CD4-positive, alpha-beta T cell (primary cell): ENCODE measurements at regions not wholly inside any gene's neighbourhood (a gene's known extent, or its start where the extent isn't known, plus 50 kb on each side); places are given as distances from the start of the nearest gene placed in this dataset.

Experiments
- ATAC-seq: fragments of 200-7000 bp; cut with Tn5 transposase; one replicate; pipeline ENCODE4 v1.10.0; 2022; ENCODE audit warnings: mild to moderate bottlenecking; ENCODE audit not compliant: poor library complexity
- CTCF ChIA-PET: fragments of 350-600 bp; sonication (Branson Sonifier 250); formaldehyde crosslinking; loops from one replicate; lab custom pipeline; 2021; ENCODE audit warnings: antibody characterized with exemption, inconsistent platforms; lab: Charles Lee
- POLR2A ChIA-PET: fragments of 350-600 bp; sonication (Branson Sonifier 250); formaldehyde crosslinking; loops from one replicate; lab custom pipeline; 2021; ENCODE audit warnings: antibody characterized with exemption, inconsistent platforms; lab: Charles Lee
- DNase-seq, 14 experiments: peaks; one replicate each; pipeline ENCODE4 v3.0.0-alpha.2; 2013 to 2020; ENCODE audit warnings: mixed read lengths in 2 of 14
- H3K27ac ChIP-seq, 2 donors: one replicate each; pipeline versions ENCODE4 v1.5.1 to v1.7.0; 2013; ENCODE audit warnings: low read length in 2 of 2, low read depth in 1 of 2, mild to moderate bottlenecking in 1 of 2
- H3K27me3 ChIP-seq, 2 experiments: 1 replicate in 1 of 2; 2 replicates in 1 of 2; pipeline versions ENCODE4 v1.6.1 to v1.7.0; 2013; ENCODE audit warnings: low read length in 2 of 2, control low read depth in 1 of 2, mild to moderate bottlenecking in 1 of 2, moderate library complexity in 1 of 2; ENCODE audit not compliant: insufficient read depth in 2 of 2, control insufficient read depth in 1 of 2
- H3K36me3 ChIP-seq: one replicate; pipeline ENCODE4 v1.6.1; 2013; ENCODE audit warnings: low read length, control low read depth; ENCODE audit not compliant: insufficient read depth
- H3K4me1 ChIP-seq: one replicate; pipeline ENCODE4 v1.6.1; 2013; ENCODE audit warnings: low read length, control low read depth; ENCODE audit not compliant: insufficient read depth
- H3K4me3 ChIP-seq: one replicate; pipeline ENCODE4 v1.5.1; 2013; ENCODE audit warnings: mild to moderate bottlenecking, low read length, moderate library complexity
- H3K9me3 ChIP-seq, 2 experiments: 1 replicate in 1 of 2; 2 replicates in 1 of 2; pipeline versions ENCODE4 v1.6.1 to v1.7.0; 2013; ENCODE audit warnings: low read length in 2 of 2, mild to moderate bottlenecking in 2 of 2, control low read depth in 1 of 2, moderate library complexity in 1 of 2; ENCODE audit not compliant: control insufficient read depth in 1 of 2, insufficient read depth in 1 of 2
- H3K27ac Mint-ChIP-seq: one replicate; pipeline ENCODE4 v1.8.0; 2020; ENCODE audit warnings: mixed read lengths
- H3K27me3 Mint-ChIP-seq: one replicate; pipeline ENCODE4 v1.8.0; 2021; ENCODE audit warnings: mixed read lengths
- H3K36me3 Mint-ChIP-seq: one replicate; pipeline ENCODE4 v1.8.0; 2021; ENCODE audit warnings: low read depth, mixed read lengths
- H3K4me1 Mint-ChIP-seq: one replicate; pipeline ENCODE4 v1.8.0; 2021; ENCODE audit warnings: low read depth, mixed read lengths
- H3K4me3 Mint-ChIP-seq: one replicate; pipeline ENCODE4 v1.8.0; 2020; ENCODE audit warnings: mild to moderate bottlenecking, mixed read lengths
- H3K9me3 Mint-ChIP-seq: one replicate; pipeline ENCODE4 v1.8.0; 2020; ENCODE audit warnings: mixed read lengths
- intact Hi-C, 2 experiments: fragments of 100-400 bp; cut with DNase I in 1 of 2; cut with micrococcal nuclease in 1 of 2; formaldehyde crosslinking; loops; one replicate each; pipeline versions ENCODE4 v1.15.1 to v1.9.0; 2023 to 2025; cut with DNase I, micrococcal nuclease
- TF ChIP-seq, protein P1 (sequence below): fragments of 200-600 bp; IDR thresholded peaks from one replicate; pipeline ENCODE4 v1.8.0; 2022; ENCODE audit warnings: antibody characterized with exemption, mild to moderate bottlenecking

DNA sequence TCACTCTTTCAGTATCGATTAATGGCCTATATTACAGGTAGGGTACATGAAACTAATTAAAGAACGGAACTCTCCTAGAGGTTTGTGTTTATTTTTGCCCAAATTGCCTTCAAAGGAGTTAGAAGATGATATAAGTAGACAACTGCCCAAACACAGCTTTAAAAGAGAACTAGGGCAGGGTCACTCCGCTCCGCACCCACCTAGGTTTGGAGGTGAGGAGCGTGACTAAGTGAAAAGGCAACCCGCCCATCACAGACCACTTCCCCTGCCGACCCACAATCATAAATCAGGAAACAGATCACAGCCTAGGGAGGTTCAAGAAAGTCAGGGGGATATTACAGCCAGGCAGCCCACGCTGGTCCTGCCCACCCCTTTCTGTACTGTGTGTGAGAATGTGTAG lies 166.7 kb downstream of the C1D start:
- H3K9me3 ChIP-seq = no peaks in the 10 kb centered on the region
- intact Hi-C loops = no loop called here
- Mint-ChIP-seq H3K27me3 (peaks cover 15% of the 10 kb centered on the region), H3K4me3 (no peak overlapping the region), H3K27ac (no peak overlapping the region), H3K9me3 (no peaks in the 10 kb centered on the region), H3K36me3 (no peaks in the 10 kb centered on the region), H3K4me1 (no peaks in the 10 kb centered on the region)
- H3K27me3 ChIP-seq = no peaks in the 10 kb centered on the region
- TF ChIP-seq, protein P1, sequence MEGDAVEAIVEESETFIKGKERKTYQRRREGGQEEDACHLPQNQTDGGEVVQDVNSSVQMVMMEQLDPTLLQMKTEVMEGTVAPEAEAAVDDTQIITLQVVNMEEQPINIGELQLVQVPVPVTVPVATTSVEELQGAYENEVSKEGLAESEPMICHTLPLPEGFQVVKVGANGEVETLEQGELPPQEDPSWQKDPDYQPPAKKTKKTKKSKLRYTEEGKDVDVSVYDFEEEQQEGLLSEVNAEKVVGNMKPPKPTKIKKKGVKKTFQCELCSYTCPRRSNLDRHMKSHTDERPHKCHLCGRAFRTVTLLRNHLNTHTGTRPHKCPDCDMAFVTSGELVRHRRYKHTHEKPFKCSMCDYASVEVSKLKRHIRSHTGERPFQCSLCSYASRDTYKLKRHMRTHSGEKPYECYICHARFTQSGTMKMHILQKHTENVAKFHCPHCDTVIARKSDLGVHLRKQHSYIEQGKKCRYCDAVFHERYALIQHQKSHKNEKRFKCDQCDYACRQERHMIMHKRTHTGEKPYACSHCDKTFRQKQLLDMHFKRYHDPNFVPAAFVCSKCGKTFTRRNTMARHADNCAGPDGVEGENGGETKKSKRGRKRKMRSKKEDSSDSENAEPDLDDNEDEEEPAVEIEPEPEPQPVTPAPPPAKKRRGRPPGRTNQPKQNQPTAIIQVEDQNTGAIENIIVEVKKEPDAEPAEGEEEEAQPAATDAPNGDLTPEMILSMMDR = no peak
- ChIA-PET CTCF (no interaction called here), POLR2A (no interaction called here)
- DNase-seq = no peak
- no peak overlapping the region for H3K27ac ChIP-seq
- H3K4me3 ChIP-seq = no peak overlapping the region
- H3K36me3 ChIP-seq = no peaks in the 10 kb centered on the region
- no peaks in the 10 kb centered on the region for H3K4me1 ChIP-seq
- ATAC-seq = no peak

DNA sequence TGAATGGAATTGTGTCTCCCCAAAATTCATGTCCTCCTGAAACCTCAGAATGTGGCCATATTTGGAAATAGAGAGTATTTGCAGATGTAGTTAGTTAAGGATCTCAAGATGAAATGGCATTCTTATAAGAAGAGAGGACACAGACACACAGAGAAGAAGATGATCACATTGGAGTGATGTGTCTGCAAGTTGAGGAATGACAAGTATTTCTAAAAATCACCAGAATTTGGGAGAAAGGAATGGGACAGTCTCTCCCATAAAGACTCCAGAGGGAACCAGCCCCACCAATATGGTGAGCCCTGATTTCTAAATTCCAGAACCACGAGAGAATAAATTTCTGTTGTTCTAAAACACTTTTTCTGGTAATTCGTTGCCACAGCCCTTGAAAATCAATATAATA lies 166.3 kb downstream of the C1D start:
- no peaks in the 10 kb centered on the region for H3K9me3 Mint-ChIP-seq
- Histone ChIP-seq H3K4me3 (no peak overlapping the region), H3K36me3 (no peaks in the 10 kb centered on the region), H3K4me1 (no peaks in the 10 kb centered on the region), H3K27ac (no peak overlapping the region), H3K9me3 (no peaks in the 10 kb centered on the region), H3K27me3 (no peaks in the 10 kb centered on the region)
- H3K27me3 Mint-ChIP-seq = peaks cover 18% of the 10 kb centered on the region
- intact Hi-C loops = no loop called here
- TF ChIP-seq, protein P1 = no peak
- no peak overlapping the region for H3K4me3 Mint-ChIP-seq
- H3K36me3 Mint-ChIP-seq = no peaks in the 10 kb centered on the region
- DNase-seq (no peak), ATAC-seq (no peak)
- no peaks in the 10 kb centered on the region for H3K4me1 Mint-ChIP-seq
- CTCF ChIA-PET = no interaction called here
- POLR2A ChIA-PET = no interaction called here
- H3K27ac Mint-ChIP-seq = no peak overlapping the region

DNA sequence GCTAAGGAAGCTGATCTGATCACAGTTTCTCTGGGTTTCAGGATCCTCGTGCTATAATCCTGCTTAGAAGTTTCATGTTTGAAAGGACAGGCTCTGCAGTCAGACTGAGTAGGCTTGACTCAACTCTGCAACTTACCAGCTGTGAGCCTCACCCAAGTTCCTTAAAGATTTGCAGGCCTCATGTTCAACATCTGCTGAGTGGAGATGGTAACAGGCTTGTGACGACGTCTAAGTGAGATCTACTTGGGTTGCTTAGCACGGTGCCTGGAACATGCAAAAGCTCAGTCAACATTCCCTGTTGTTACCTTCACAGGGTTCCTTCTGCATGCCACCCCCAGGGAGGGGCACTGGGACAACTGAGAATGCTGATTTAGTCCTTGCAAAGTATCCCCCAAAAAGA lies 164.2 kb downstream of the C1D start:
- H3K9me3 Mint-ChIP-seq = no peaks in the 10 kb centered on the region
- intact Hi-C loops = no loop called here
- no peak overlapping the region for H3K4me3 ChIP-seq
- no peaks in the 10 kb centered on the region for H3K27me3 ChIP-seq
- ATAC-seq = no peak
- H3K27me3 Mint-ChIP-seq = peaks cover 26% of the 10 kb centered on the region
- ChIA-PET CTCF (no interaction called here), POLR2A (no interaction called here)
- H3K9me3 ChIP-seq = no peaks in the 10 kb centered on the region
- no peak overlapping the region for H3K4me3 Mint-ChIP-seq
- H3K27ac ChIP-seq = no peak overlapping the region
- no peak for DNase-seq
- TF ChIP-seq, protein P1 = no peak
- no peaks in the 10 kb centered on the region for H3K36me3 ChIP-seq
- no peaks in the 10 kb centered on the region for H3K4me1 ChIP-seq
- no peaks in the 10 kb centered on the region for H3K4me1 Mint-ChIP-seq
- no peak overlapping the region for H3K27ac Mint-ChIP-seq
- no peaks in the 10 kb centered on the region for H3K36me3 Mint-ChIP-seq
